HepG2 (cell line): ENCODE measurements at regions not wholly inside any gene's neighbourhood (a gene's known extent, or its start where the extent isn't known, plus 50 kb on each side); places are given as distances from the start of the nearest gene placed in this dataset.

Source experiments
- TCF12 ChIP-seq, 2 experiments: fragments of 450-650 bp in 1 of 2; sonication (generic) in 1 of 2; formaldehyde crosslinking in 1 of 2; IDR thresholded peaks; 2 replicates each; pipeline versions ENCODE4 v1.6.1 to v1.8.0; 2017 to 2022; ENCODE audit warnings: antibody characterized with exemption in 1 of 2, mild to moderate bottlenecking in 1 of 2, missing genetic modification reagents in 1 of 2, moderate library complexity in 1 of 2
- ZMYM3 ChIP-seq: sonication (generic); formaldehyde crosslinking; IDR thresholded peaks from 2 replicates; pipeline ENCODE4 v1.5.1; 2020; ENCODE audit warnings: mild to moderate bottlenecking, missing genetic modification reagents
- ZNF253 ChIP-seq: sonication (generic); formaldehyde crosslinking; IDR thresholded peaks from 2 replicates; pipeline ENCODE4 v1.8.0; 2022; ENCODE audit warnings: mild to moderate bottlenecking, missing genetic modification reagents, borderline replicate concordance
- ZNF329 ChIP-seq: sonication (generic); formaldehyde crosslinking; IDR thresholded peaks from 2 replicates; pipeline ENCODE4 v1.9.0; 2021; ENCODE audit warnings: low read depth, mild to moderate bottlenecking, missing genetic modification reagents
- ZNF350 ChIP-seq: sonication (generic); formaldehyde crosslinking; IDR thresholded peaks from 2 replicates; pipeline ENCODE4 v1.4.0; 2020; ENCODE audit warnings: mild to moderate bottlenecking, low read depth, missing genetic modification reagents, borderline replicate concordance

GRCh38 chr13:111855191-111855590, 211.8 kb upstream of the SOX1 start:
- no peak for TF ChIP-seq ZNF329
- no peak for TF ChIP-seq TCF12 (IDR thresholded peaks at IDR 0.05)
- no peak for TF ChIP-seq TCF12 (CRISPR knock-in tag; IDR thresholded peaks at IDR 0.05)
- no peak for TF ChIP-seq ZNF253
- TF ChIP-seq ZMYM3 (CRISPR knock-in tag): no peak
- no peak for TF ChIP-seq ZNF350 (CRISPR knock-in tag)
